Right hindlimb (tissue), 1 donor: ENCODE measurements at regions not wholly inside any gene's neighbourhood (a gene's known extent, or its start where the extent isn't known, plus 50 kb on each side); places are given as distances from the start of the nearest gene placed in this dataset.
"Not testable (repeated sequence)": the region's sequence is repeated elsewhere in the genome, so short reads cannot be mapped to it uniquely, and the experiment has no call there.

Experiments
- DNase-seq: peaks from one replicate; pipeline ENCODE4 v3.0.0-alpha.2; 2018

GRCh38 chr1:38608202-38608864, 251.2 kb downstream of the RRAGC start:
- DNase-seq, result no peak

GRCh38 chr1:38607526-38607925, 252.0 kb downstream of the RRAGC start:
- no peak for DNase-seq

- DNase-seq, result no peak
These were observed 254.5 kb downstream of the RRAGC start for GRCh38 chr1:38605063-38605462.

GRCh38 chr1:38603907-38604306, 255.7 kb downstream of the RRAGC start:
- DNase-seq, result no peak

GRCh38 chr1:38600905-38601304, 258.7 kb downstream of the RRAGC start:
- DNase-seq, result no peak

GRCh38 chr1:38600286-38600685, 259.3 kb downstream of the RRAGC start:
- no peak for DNase-seq

GRCh38 chr1:38598118-38598517, 261.5 kb downstream of the RRAGC start:
- no peak for DNase-seq

GRCh38 chr1:38589036-38589435, 270.5 kb downstream of the RRAGC start:
- DNase-seq, result no peak

GRCh38 chr1:38587766-38588165, 271.8 kb downstream of the RRAGC start:
- no peak for DNase-seq

GRCh38 chr1:38586993-38587646, 272.5 kb downstream of the RRAGC start:
- no peak for DNase-seq

- no peak for DNase-seq
These were observed 273.6 kb downstream of the RRAGC start for GRCh38 chr1:38585971-38586370.

GRCh38 chr1:38585460-38585859, 274.1 kb downstream of the RRAGC start:
- no peak for DNase-seq

GRCh38 chr1:38584448-38585355, 274.9 kb downstream of the RRAGC start:
- no peak for DNase-seq

- DNase-seq, result not testable (repeated sequence)
These were observed 276.3 kb downstream of the RRAGC start for GRCh38 chr1:38583287-38583686.

- no peak for DNase-seq
These were observed 278.2 kb downstream of the RRAGC start for GRCh38 chr1:38581396-38581795.

GRCh38 chr1:38580594-38580993, 279.0 kb downstream of the RRAGC start:
- DNase-seq, result no peak

- DNase-seq, result no peak
These were observed 280.5 kb downstream of the RRAGC start for GRCh38 chr1:38579056-38579455.

GRCh38 chr1:38578271-38578951, 281.2 kb downstream of the RRAGC start:
- DNase-seq, result peak; percentile 41

- no peak for DNase-seq
These were observed 281.7 kb downstream of the RRAGC start for GRCh38 chr1:38577937-38578270.

GRCh38 chr1:38577385-38577784, 282.2 kb downstream of the RRAGC start:
- DNase-seq, result no peak

GRCh38 chr1:38576241-38576640, 283.3 kb downstream of the RRAGC start:
- no peak for DNase-seq

GRCh38 chr1:38571726-38572125, 287.8 kb downstream of the RRAGC start:
- peak; percentile 53 for DNase-seq

- no peak for DNase-seq
These were observed 289.0 kb downstream of the RRAGC start for GRCh38 chr1:38570657-38570975.
